MG63 (cell line): ENCODE measurements at regions not wholly inside any gene's neighbourhood (a gene's known extent, or its start where the extent isn't known, plus 50 kb on each side); places are given as distances from the start of the nearest gene placed in this dataset.

Source experiments
- DNase-seq: peaks from one replicate; pipeline ENCODE4 v3.0.0-alpha.2; 2020
- H3K27me3 ChIP-seq: fragments of 250-450 bp; sonication (Bioruptor Pico); 2 replicates; pipeline ENCODE4 v1.5.1; 2020; ENCODE audit warnings: mild to moderate bottlenecking, moderate library complexity
- H3K36me3 ChIP-seq: fragments of 250-450 bp; sonication (Bioruptor Pico); 2 replicates; pipeline ENCODE4 v1.5.1; 2020; ENCODE audit warnings: mild to moderate bottlenecking, moderate library complexity
- H3K4me3 ChIP-seq: fragments of 250-450 bp; sonication (Bioruptor Pico); 2 replicates; pipeline ENCODE4 v1.5.1; 2020; ENCODE audit warnings: mild to moderate bottlenecking, moderate library complexity
- H3K9me3 ChIP-seq: fragments of 250-450 bp; sonication (Bioruptor Pico); 2 replicates; pipeline ENCODE4 v1.5.1; 2020; ENCODE audit warnings: mild to moderate bottlenecking, moderate library complexity

- no peaks in the 10 kb centered on the region for H3K27me3 ChIP-seq
- no peaks in the 10 kb centered on the region for H3K36me3 ChIP-seq
Observed at GRCh38 chr14:54322701-54323337, 74.0 kb upstream of the CDKN3 start.

GRCh38 chr14:54325766-54326165 is 71.0 kb upstream of the CDKN3 start:
- no peak overlapping the region for H3K4me3 ChIP-seq

More at GRCh38 chr14:54322701-54323337, 74.0 kb upstream of the CDKN3 start:
- Histone ChIP-seq H3K9me3 (no peaks in the 10 kb centered on the region), H3K4me3 (no peak overlapping the region)
- no peak for DNase-seq

GRCh38 chr14:54329082-54329695 is 67.6 kb upstream of the CDKN3 start:
- Histone ChIP-seq H3K9me3 (no peaks in the 10 kb centered on the region), H3K36me3 (no peaks in the 10 kb centered on the region), H3K4me3 (no peak overlapping the region), H3K27me3 (no peaks in the 10 kb centered on the region)
- peak; percentile 32 for DNase-seq

More at GRCh38 chr14:54325766-54326165, 71.0 kb upstream of the CDKN3 start:
- H3K9me3 ChIP-seq: no peaks in the 10 kb centered on the region
- DNase-seq: no peak
- no peaks in the 10 kb centered on the region for H3K36me3 ChIP-seq
- no peaks in the 10 kb centered on the region for H3K27me3 ChIP-seq

- Histone ChIP-seq H3K9me3 (no peaks in the 10 kb centered on the region), H3K27me3 (no peaks in the 10 kb centered on the region), H3K4me3 (no peak overlapping the region), H3K36me3 (no peaks in the 10 kb centered on the region)
- no peak for DNase-seq
Observed at GRCh38 chr14:54330876-54331275, 65.9 kb upstream of the CDKN3 start.

GRCh38 chr14:54331516-54331915 is 65.3 kb upstream of the CDKN3 start:
- Histone ChIP-seq H3K27me3 (no peaks in the 10 kb centered on the region), H3K9me3 (no peaks in the 10 kb centered on the region), H3K36me3 (no peaks in the 10 kb centered on the region), H3K4me3 (no peak overlapping the region)
- no peak for DNase-seq

GRCh38 chr14:54332490-54332889 is 64.3 kb upstream of the CDKN3 start:
- no peaks in the 10 kb centered on the region for H3K9me3 ChIP-seq
- no peaks in the 10 kb centered on the region for H3K36me3 ChIP-seq
- no peaks in the 10 kb centered on the region for H3K27me3 ChIP-seq
- no peak for DNase-seq
- no peak overlapping the region for H3K4me3 ChIP-seq

GRCh38 chr14:54333511-54333910 is 63.3 kb upstream of the CDKN3 start:
- DNase-seq: no peak
- no peak overlapping the region for H3K4me3 ChIP-seq
- no peaks in the 10 kb centered on the region for H3K9me3 ChIP-seq
- H3K36me3 ChIP-seq: no peaks in the 10 kb centered on the region
- H3K27me3 ChIP-seq: no peaks in the 10 kb centered on the region

- Histone ChIP-seq H3K9me3 (no peaks in the 10 kb centered on the region), H3K4me3 (no peak overlapping the region), H3K36me3 (no peaks in the 10 kb centered on the region), H3K27me3 (no peaks in the 10 kb centered on the region)
- no peak for DNase-seq
Observed at GRCh38 chr14:54335569-54336155, 61.1 kb upstream of the CDKN3 start.

- Histone ChIP-seq H3K9me3 (no peaks in the 10 kb centered on the region), H3K4me3 (no peak overlapping the region), H3K27me3 (no peaks in the 10 kb centered on the region), H3K36me3 (no peaks in the 10 kb centered on the region)
- DNase-seq: no peak
Observed at GRCh38 chr14:54337314-54337713, 59.5 kb upstream of the CDKN3 start.

GRCh38 chr14:54338696-54339317 is 58.0 kb upstream of the CDKN3 start:
- Histone ChIP-seq H3K4me3 (no peak overlapping the region), H3K27me3 (no peaks in the 10 kb centered on the region), H3K36me3 (no peaks in the 10 kb centered on the region), H3K9me3 (no peaks in the 10 kb centered on the region)
- DNase-seq: peak; percentile 7

GRCh38 chr14:54339771-54340170 is 57.0 kb upstream of the CDKN3 start:
- Histone ChIP-seq H3K36me3 (no peaks in the 10 kb centered on the region), H3K9me3 (no peaks in the 10 kb centered on the region), H3K4me3 (no peak overlapping the region), H3K27me3 (no peaks in the 10 kb centered on the region)
- DNase-seq: no peak

GRCh38 chr14:54342806-54343205 is 54.0 kb upstream of the CDKN3 start:
- no peak for DNase-seq
- H3K9me3 ChIP-seq: no peaks in the 10 kb centered on the region
- no peaks in the 10 kb centered on the region for H3K27me3 ChIP-seq
- H3K4me3 ChIP-seq: no peak overlapping the region
- H3K36me3 ChIP-seq: no peaks in the 10 kb centered on the region

- Histone ChIP-seq H3K4me3 (no peak overlapping the region), H3K27me3 (no peaks in the 10 kb centered on the region), H3K36me3 (no peaks in the 10 kb centered on the region), H3K9me3 (no peaks in the 10 kb centered on the region)
- DNase-seq: no peak
Observed at GRCh38 chr14:54343272-54344121, 53.3 kb upstream of the CDKN3 start.

- Histone ChIP-seq H3K27me3 (no peaks in the 10 kb centered on the region), H3K4me3 (no peak overlapping the region), H3K9me3 (no peaks in the 10 kb centered on the region), H3K36me3 (no peaks in the 10 kb centered on the region)
- DNase-seq: no peak
Observed at GRCh38 chr14:54344445-54344844, 52.4 kb upstream of the CDKN3 start.

- H3K36me3 ChIP-seq: no peaks in the 10 kb centered on the region
- no peaks in the 10 kb centered on the region for H3K9me3 ChIP-seq
- H3K27me3 ChIP-seq: no peaks in the 10 kb centered on the region
- no peak overlapping the region for H3K4me3 ChIP-seq
- no peak for DNase-seq
Observed at GRCh38 chr14:54346257-54346656, 50.5 kb upstream of the CDKN3 start.
